PC-3 (cell line): ENCODE measurements at regions not wholly inside any gene's neighbourhood (a gene's known extent, or its start where the extent isn't known, plus 50 kb on each side); places are given as distances from the start of the nearest gene placed in this dataset.

Experiments used
- EZH2 ChIP-seq: fragments of 300-600 bp; sonication (generic); IDR thresholded peaks from one replicate; pipeline ENCODE4 v1.6.1; 2017; ENCODE audit warnings: antibody characterized with exemption, mild to moderate bottlenecking, low read length; ENCODE audit not compliant: unreplicated experiment
- TF ChIP-seq, protein P1 (sequence below): fragments of 300-600 bp; sonication (generic); conservative IDR thresholded peaks from 2 replicates; pipeline ENCODE4 v1.5.1; 2017; ENCODE audit warnings: antibody characterized with exemption, low read depth, mild to moderate bottlenecking, low read length

DNA sequence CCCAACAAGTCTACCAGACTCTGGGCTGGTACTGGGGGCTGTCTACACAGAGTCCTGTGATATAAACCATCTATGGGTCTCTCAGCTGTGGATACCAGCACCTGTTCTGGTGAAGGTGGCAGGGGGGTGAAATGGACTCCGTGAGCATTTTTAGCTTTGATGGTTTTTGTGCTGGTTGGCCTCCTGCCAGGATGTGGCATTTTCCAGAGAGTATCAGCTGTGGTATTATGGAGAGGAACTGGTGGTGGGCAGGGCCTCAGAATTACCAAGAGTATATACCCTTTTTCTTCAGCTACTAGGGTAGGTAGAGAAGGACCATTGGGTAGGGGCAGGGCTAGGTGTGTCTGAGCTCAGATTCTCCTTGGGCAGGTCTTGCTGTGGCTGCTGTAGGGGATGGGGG is 1920.9 kb upstream of the PCDH20 start:
- TF ChIP-seq, protein P1, sequence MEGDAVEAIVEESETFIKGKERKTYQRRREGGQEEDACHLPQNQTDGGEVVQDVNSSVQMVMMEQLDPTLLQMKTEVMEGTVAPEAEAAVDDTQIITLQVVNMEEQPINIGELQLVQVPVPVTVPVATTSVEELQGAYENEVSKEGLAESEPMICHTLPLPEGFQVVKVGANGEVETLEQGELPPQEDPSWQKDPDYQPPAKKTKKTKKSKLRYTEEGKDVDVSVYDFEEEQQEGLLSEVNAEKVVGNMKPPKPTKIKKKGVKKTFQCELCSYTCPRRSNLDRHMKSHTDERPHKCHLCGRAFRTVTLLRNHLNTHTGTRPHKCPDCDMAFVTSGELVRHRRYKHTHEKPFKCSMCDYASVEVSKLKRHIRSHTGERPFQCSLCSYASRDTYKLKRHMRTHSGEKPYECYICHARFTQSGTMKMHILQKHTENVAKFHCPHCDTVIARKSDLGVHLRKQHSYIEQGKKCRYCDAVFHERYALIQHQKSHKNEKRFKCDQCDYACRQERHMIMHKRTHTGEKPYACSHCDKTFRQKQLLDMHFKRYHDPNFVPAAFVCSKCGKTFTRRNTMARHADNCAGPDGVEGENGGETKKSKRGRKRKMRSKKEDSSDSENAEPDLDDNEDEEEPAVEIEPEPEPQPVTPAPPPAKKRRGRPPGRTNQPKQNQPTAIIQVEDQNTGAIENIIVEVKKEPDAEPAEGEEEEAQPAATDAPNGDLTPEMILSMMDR = no peak
- no peak for TF ChIP-seq EZH2
